ENCODE measurements at regions not wholly inside any gene's neighbourhood (a gene's known extent, or its start where the extent isn't known, plus 50 kb on each side); places are given as distances from the start of the nearest gene placed in this dataset.

DNA sequence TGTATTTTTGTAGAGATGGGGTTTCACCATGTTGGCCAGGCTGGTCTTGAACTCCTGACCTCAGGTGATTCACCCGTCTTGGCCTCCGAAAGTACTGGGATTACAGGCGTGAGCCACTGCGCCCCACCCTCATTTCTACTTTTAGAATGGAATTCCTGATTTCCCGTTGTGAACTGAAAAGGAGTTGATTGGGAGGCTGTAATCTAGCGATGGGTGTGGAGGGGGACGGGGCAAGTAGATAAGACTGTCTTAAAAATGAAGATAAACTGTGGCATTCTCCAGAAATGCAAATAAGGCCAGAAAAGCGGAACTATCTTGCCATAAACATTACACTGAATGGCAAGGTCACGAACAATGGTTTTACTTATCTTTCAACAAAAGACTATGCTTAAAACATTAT lies 135.4 kb downstream of the TRIB2 start:
- Histone ChIP-seq H2AFZ (ENCODE audit: control insufficient read depth, low read depth, low read length) (no peak overlapping the region), H3K9ac (ENCODE audit: control insufficient read depth, insufficient read depth, low read length) (no peak overlapping the region), H4K20me1 (ENCODE audit: control insufficient read depth, insufficient read depth) (no peaks in the 10 kb centered on the region), H3K27me3 (replicated peaks in 1 of 2; ENCODE audit: control insufficient read depth in 2 of 2, insufficient read depth in 2 of 2, low read length in 1 of 2) (no peaks in the 10 kb centered on the region), H3K4me2 (ENCODE audit: control insufficient read depth, insufficient read depth) (no peak overlapping the region), H3K79me2 (ENCODE audit: control insufficient read depth, insufficient read depth, low read length) (no peaks in the 10 kb centered on the region), H3K36me3 (ENCODE audit: control insufficient read depth in 2 of 2, insufficient read depth in 2 of 2, low read length in 1 of 2) (no peaks in the 10 kb centered on the region), H3K9me3 (replicated peaks; ENCODE audit: control insufficient read depth, insufficient read depth, low read length) (no peaks in the 10 kb centered on the region; the same call in 2 of the 3 replicates), H3K4me1 (ENCODE audit: control insufficient read depth, insufficient read depth, low read length) (no peaks in the 10 kb centered on the region), H3K27ac (ENCODE audit: control insufficient read depth, insufficient read depth) (no peak overlapping the region), H3K4me3 (no peak overlapping the region)
- ATAC-seq (no peak), DNase-seq (ENCODE audit: low read depth, low spot score) (no peak), FAIRE-seq (no peak)
- ChIA-PET RAD21 (ENCODE audit: unreplicated experiment) (no interaction called here), SMC1A (ENCODE audit: uncharacterized antibody, unreplicated experiment) (no interaction called here), CTCF (no interaction called here), POLR2A (no interaction called here)
- TF ChIP-seq BRCA1 (IDR thresholded peaks at IDR 0.05; ENCODE audit: low read depth, low read length) (no peak), WRNIP1 (IDR thresholded peaks at IDR 0.05; ENCODE audit: borderline replicate concordance, low read depth, low read length) (no peak), FOXM1 (IDR thresholded peaks at IDR 0.05; ENCODE audit: low read depth, low read length) (no peak), IKZF2 (IDR thresholded peaks at IDR 0.05) (no peak), ZNF217 (IDR thresholded peaks at IDR 0.05) (no peak), PML (IDR thresholded peaks at IDR 0.05; ENCODE audit: low read length) (no peak), STAT3 (IDR thresholded peaks at IDR 0.05; ENCODE audit: low read depth, low read length) (no peak), SMAD1 (IDR thresholded peaks at IDR 0.05; ENCODE audit: low read depth, partially characterized antibody) (no peak), SUZ12 (IDR thresholded peaks at IDR 0.05; ENCODE audit: unreplicated experiment) (no peak), POLR2A (IDR thresholded peaks at IDR 0.05; ENCODE audit: low read depth, low read length) (no peak)
- TF ChIP-seq, protein P1, sequence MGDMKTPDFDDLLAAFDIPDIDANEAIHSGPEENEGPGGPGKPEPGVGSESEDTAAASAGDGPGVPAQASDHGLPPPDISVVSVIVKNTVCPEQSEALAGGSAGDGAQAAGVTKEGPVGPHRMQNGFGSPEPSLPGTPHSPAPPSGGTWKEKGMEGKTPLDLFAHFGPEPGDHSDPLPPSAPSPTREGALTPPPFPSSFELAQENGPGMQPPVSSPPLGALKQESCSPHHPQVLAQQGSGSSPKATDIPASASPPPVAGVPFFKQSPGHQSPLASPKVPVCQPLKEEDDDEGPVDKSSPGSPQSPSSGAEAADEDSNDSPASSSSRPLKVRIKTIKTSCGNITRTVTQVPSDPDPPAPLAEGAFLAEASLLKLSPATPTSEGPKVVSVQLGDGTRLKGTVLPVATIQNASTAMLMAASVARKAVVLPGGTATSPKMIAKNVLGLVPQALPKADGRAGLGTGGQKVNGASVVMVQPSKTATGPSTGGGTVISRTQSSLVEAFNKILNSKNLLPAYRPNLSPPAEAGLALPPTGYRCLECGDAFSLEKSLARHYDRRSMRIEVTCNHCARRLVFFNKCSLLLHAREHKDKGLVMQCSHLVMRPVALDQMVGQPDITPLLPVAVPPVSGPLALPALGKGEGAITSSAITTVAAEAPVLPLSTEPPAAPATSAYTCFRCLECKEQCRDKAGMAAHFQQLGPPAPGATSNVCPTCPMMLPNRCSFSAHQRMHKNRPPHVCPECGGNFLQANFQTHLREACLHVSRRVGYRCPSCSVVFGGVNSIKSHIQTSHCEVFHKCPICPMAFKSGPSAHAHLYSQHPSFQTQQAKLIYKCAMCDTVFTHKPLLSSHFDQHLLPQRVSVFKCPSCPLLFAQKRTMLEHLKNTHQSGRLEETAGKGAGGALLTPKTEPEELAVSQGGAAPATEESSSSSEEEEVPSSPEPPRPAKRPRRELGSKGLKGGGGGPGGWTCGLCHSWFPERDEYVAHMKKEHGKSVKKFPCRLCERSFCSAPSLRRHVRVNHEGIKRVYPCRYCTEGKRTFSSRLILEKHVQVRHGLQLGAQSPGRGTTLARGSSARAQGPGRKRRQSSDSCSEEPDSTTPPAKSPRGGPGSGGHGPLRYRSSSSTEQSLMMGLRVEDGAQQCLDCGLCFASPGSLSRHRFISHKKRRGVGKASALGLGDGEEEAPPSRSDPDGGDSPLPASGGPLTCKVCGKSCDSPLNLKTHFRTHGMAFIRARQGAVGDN (IDR thresholded peaks at IDR 0.05), result no peak
- intact Hi-C loops (cut with micrococcal nuclease; ENCODE audit: unreplicated experiment), result no loop called here
- BruUV-seq (replicated peaks), result no TSS peak
- WGBS (ENCODE audit: insufficient coverage, insufficient replicate concordance, low lambda C conversion rate, missing lambda C conversion rate), result 57% methylated on average over 9 of the region's 9 CpGs
- in situ Hi-C loops (cut with MboI), result no loop called here
